Right cardiac atrium (tissue), 5 donors: ENCODE measurements at regions not wholly inside any gene's neighbourhood (a gene's known extent, or its start where the extent isn't known, plus 50 kb on each side); places are given as distances from the start of the nearest gene placed in this dataset.
A peak's percentile ranks its signal among the peaks of the same experiment; 100 is the strongest.
"Not testable (repeated sequence)": the region's sequence is repeated elsewhere in the genome, so short reads cannot be mapped to it uniquely, and the experiment has no call there.

Experiments used
- ATAC-seq, 2 donors: fragments of 200-7000 bp; cut with Tn5 transposase; one replicate each; pipeline versions ENCODE4 v1.8.0 to v1.9.1; 2020; ENCODE audit warnings: moderate library complexity in 2 of 2, mild to moderate bottlenecking in 1 of 2
- DNase-seq, 3 donors: peaks; one replicate each; pipeline ENCODE4 v3.0.0-alpha.2; 2020
- H3K27ac ChIP-seq: one replicate; pipeline ENCODE4 v1.5.1; 2013; ENCODE audit warnings: mild to moderate bottlenecking, low read length, control low read depth, moderate library complexity
- H3K27me3 ChIP-seq: one replicate; pipeline ENCODE4 v1.6.1; 2013; ENCODE audit not compliant: control insufficient read depth, insufficient read depth
- H3K4me1 ChIP-seq: one replicate; pipeline ENCODE4 v1.6.1; 2013; ENCODE audit warnings: low read length; ENCODE audit not compliant: control insufficient read depth, insufficient read depth
- H3K4me3 ChIP-seq: one replicate; pipeline ENCODE4 v1.5.1; 2013; ENCODE audit warnings: low read length, control low read depth
- H3K9me3 ChIP-seq: one replicate; pipeline ENCODE4 v1.6.1; 2013; ENCODE audit warnings: low read length; ENCODE audit not compliant: control insufficient read depth
- WGBS: extraction: QIAGEN DNeasy Blood & Tissue Kit; methylation state at CpG from one replicate; pipeline ENCODE4 v1.1.7; 2013; 5-methylcytosine and 5-hydroxymethylcytosine counted together
- intact Hi-C, 4 donors: fragments of 100-400 bp; cut with DNase I; formaldehyde crosslinking; loops; one replicate each; pipeline versions ENCODE4 v1.11.0 to v1.14.0; 2022 to 2023
- donor health status: healthy with polysubstance abuse.
- donor health status: DM: no; HTN: yes; CAD: no.
- donor health status: DM: no; HTN: no; CAD: no.
- donor health status: DM: no; HTN: yes; CAD: no; lungs with severe emphysema.
- donor health status: DM: yes; HTN: yes; CAD: no.

DNA sequence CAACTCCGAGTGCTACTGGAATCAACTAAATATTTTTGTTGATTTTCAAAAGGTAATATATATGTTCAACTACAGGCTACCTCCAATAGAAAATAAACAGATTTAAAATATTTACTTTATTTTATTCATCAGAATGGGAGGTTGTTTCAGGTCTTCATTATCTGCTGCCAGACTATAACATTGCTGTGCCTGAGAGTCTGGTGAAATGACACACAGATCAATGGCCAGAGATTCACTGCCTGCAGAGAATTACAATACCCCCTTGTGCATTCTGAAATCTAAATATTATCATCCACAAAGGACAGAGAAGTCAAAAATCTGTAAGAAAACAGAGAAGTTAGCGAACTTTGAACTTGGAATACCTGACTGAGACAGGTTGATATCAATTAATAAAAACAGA, 667.8 kb upstream of the GJE1 start:
- H3K4me1 ChIP-seq, result peaks cover 3% of the 10 kb centered on the region
- H3K9me3 ChIP-seq, result no peaks in the 10 kb centered on the region
- 75% methylated on average over 2 of the region's 2 CpGs for WGBS
- no peaks in the 10 kb centered on the region for H3K27me3 ChIP-seq
- no peak overlapping the region for H3K4me3 ChIP-seq
- DNase-seq, result no peak
- H3K27ac ChIP-seq, result no peak overlapping the region
- intact Hi-C loops, result loop anchor here in 1 of 4 donors (10.0 kb wide), 1 partner anchor 100 kb away; no protein-coding TSS in a partner anchor
- ATAC-seq, result no peak

DNA sequence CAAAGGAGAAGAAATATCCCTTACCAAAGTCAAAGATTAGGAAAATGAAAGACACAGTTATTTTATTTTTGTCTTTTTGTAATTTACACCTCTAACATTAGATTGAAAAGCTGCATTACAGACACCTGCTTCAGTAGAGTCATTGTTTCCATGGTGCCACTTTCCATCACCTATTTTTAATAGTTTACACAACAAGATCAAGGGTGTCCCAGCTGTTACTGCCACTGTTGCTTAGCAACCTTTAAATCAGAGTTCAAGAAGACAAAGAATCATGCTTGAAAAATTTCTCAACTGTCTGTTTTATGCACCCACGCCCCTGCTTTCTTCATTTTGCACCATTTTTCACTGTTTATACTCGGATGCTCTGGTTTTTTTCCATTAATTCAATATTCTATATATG, 668.2 kb upstream of the GJE1 start:
- Histone ChIP-seq H3K4me3 (no peak overlapping the region), H3K27ac (no peak overlapping the region), H3K4me1 (peaks cover 3% of the 10 kb centered on the region), H3K9me3 (no peaks in the 10 kb centered on the region), H3K27me3 (no peaks in the 10 kb centered on the region)
- WGBS, result 28% methylated on average over 2 of the region's 2 CpGs
- peak; percentile 80 to 83 for ATAC-seq
- intact Hi-C loops, result loop anchor here in 1 of 4 donors (10.0 kb wide), 1 partner anchor 100 kb away; no protein-coding TSS in a partner anchor
- no peak for DNase-seq

- peak overlapping the region; percentile 48 for H3K27ac ChIP-seq
- DNase-seq, result no peak
- intact Hi-C loops, result loop anchor here in 1 of 4 donors (10.0 kb wide), 1 partner anchor 101 kb away; no protein-coding TSS in a partner anchor
- no peaks in the 10 kb centered on the region for H3K9me3 ChIP-seq
- peaks cover 3% of the 10 kb centered on the region for H3K4me1 ChIP-seq
- 33% methylated on average over 8 of the region's 8 CpGs for WGBS
- peak; percentile 87 to 93 for ATAC-seq
- peak overlapping the region; percentile 25 for H3K4me3 ChIP-seq
- H3K27me3 ChIP-seq, result no peaks in the 10 kb centered on the region
Measured at GRCh38 chr6:141463237-141463977, 669.3 kb upstream of the GJE1 start.

DNA sequence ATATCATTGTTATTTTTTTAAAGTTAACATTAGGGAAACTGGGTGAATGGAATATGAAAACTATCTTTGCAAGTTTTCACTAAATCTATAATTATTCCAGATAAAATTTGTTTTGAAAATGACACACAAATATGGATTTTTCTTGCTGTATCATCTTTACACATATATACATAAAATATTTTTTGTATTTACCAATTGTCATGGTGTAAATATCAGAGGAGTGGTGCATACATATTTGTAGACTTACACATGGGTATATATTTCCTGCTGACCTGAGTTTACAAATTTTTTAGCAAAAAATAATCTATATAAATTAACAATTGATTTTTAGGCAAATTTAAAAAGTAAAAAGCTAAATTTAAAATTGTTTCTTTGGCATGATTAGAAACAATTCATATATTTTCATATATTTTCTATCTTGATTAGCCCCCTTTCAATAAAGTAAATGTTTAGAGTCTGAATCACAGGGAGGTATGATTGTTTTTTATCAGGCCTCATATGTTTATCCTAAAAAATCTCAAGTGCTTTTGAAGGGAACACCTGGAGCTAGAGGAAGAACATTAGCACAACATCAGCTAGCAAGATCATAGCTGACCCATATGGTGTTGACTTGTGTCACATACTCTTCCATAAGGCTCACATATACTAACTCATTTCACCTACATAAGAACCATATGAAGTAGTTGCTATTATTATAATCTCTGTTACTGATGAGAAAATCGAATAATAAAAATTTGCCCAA, 671.8 kb upstream of the GJE1 start:
- Histone ChIP-seq H3K27ac (no peak overlapping the region), H3K4me3 (no peak overlapping the region), H3K4me1 (no peaks in the 10 kb centered on the region), H3K27me3 (no peaks in the 10 kb centered on the region), H3K9me3 (no peaks in the 10 kb centered on the region)
- 91% methylated on average over 1 of the region's 1 CpG for WGBS
- no peak for ATAC-seq
- no peak for DNase-seq
- intact Hi-C loops, result loop anchor here in 1 of 4 donors (10.0 kb wide), 1 partner anchor 104 kb away; no protein-coding TSS in a partner anchor

- not testable (repeated sequence) for H3K27me3 ChIP-seq, DNase-seq, H3K4me1 ChIP-seq, H3K4me3 ChIP-seq, H3K9me3 ChIP-seq, ATAC-seq, H3K27ac ChIP-seq
- intact Hi-C loops, result loop anchor here in 1 of 4 donors (10.0 kb wide), 1 partner anchor 105 kb away; no protein-coding TSS in a partner anchor
- 90% methylated on average over 5 of the region's 5 CpGs for WGBS
Measured at GRCh38 chr6:141460245-141460644, 672.5 kb upstream of the GJE1 start.

DNA sequence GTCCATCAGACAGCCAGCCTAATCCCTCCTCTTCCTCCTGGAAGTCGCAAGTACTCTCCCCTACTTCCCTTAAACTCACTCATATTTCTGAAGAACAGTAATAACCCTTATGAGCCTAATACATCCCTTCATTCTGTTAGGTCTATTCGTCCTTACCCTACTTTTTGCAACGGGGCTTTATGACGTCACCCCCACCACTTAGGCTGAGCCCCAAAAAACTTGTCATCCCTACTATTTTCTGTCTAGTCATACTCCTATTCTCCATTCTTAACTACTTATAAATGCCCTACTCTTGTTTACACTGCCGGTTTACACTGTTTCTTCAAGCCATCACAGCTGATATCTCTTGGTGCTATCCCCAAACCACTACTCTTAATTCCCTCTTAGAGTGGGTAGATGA, 674.7 kb upstream of the GJE1 start:
- H3K27ac ChIP-seq, intact Hi-C loops, H3K9me3 ChIP-seq, DNase-seq, ATAC-seq, H3K27me3 ChIP-seq, H3K4me3 ChIP-seq, H3K4me1 ChIP-seq: not testable (repeated sequence)
- 93% methylated on average over 5 of the region's 5 CpGs for WGBS

- Histone ChIP-seq H3K4me3 (no peak overlapping the region), H3K4me1 (peaks cover 1% of the 10 kb centered on the region), H3K9me3 (no peaks in the 10 kb centered on the region), H3K27me3 (no peaks in the 10 kb centered on the region), H3K27ac (no peak overlapping the region)
- intact Hi-C loops, result no loop called here
- no peak for ATAC-seq
- no peak for DNase-seq
Measured at GRCh38 chr6:141452354-141452686, 680.4 kb upstream of the GJE1 start.

DNA sequence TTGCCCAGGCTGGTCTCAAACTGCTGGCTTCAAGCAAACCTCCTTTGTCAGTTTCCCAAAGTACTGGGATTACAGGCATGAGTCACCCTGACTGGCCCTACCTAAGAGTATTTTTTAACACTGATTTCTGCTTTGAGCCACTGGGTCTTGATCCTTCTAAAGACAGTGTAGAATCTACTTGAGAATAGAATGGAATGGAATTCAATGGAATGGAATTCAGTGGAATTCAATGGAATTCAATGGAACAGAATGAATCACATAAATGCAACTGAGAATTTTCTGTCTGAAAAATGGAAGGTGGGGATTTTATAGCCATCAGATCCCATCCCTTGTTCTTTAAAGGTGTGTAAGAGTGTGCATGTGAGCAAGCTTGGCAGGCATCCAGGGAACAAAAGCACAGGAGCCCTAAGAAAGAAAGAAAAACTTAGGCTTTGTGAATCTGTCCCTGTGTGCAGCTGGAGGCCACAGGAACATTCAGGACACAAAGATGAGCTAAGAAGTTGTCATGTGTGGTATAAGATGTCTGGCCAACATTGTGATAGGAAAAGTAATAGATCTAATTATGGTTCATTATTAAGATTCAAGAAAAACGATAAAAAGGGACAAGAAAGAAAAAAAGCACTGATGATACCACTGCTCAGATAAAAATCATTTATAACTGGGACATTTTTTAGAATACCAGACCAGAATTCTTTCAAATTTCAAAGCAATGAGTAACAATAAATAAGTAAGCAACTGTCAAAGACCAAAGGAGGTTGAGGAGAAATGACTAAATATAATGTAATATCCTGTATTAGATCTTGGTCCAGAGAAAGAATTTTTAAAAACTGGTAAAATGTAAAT, 681.0 kb upstream of the GJE1 start:
- WGBS, result 68% methylated on average over 1 of the region's 1 CpG

GRCh38 chr6:141451181-141451510, 681.6 kb upstream of the GJE1 start:
- intact Hi-C loops, result no loop called here
- peaks cover 1% of the 10 kb centered on the region for H3K4me1 ChIP-seq

More for the DNA sequence above, 681.0 kb upstream of the GJE1 start:
- DNase-seq (no peak), ATAC-seq (no peak)
- Histone ChIP-seq H3K27ac (no peak overlapping the region), H3K4me3 (no peak overlapping the region), H3K27me3 (no peaks in the 10 kb centered on the region), H3K9me3 (no peaks in the 10 kb centered on the region), H3K4me1 (peaks cover 1% of the 10 kb centered on the region)
- intact Hi-C loops, result no loop called here

GRCh38 chr6:141445928-141446628, 686.6 kb upstream of the GJE1 start:
- ATAC-seq, result no peak
- Histone ChIP-seq H3K4me1 (peaks cover 2% of the 10 kb centered on the region), H3K27ac (no peak overlapping the region), H3K9me3 (no peaks in the 10 kb centered on the region), H3K4me3 (no peak overlapping the region), H3K27me3 (no peaks in the 10 kb centered on the region)
- 81% methylated on average over 3 of the region's 3 CpGs for WGBS
- no peak for DNase-seq
- intact Hi-C loops, result no loop called here

More at GRCh38 chr6:141451181-141451510, 681.6 kb upstream of the GJE1 start:
- H3K4me3 ChIP-seq, result no peak overlapping the region
- H3K27me3 ChIP-seq, result no peaks in the 10 kb centered on the region
- ATAC-seq (no peak), DNase-seq (no peak)
- H3K27ac ChIP-seq, result no peak overlapping the region
- H3K9me3 ChIP-seq, result no peaks in the 10 kb centered on the region
